Tibial nerve (tissue), 3 donors: ENCODE measurements at regions not wholly inside any gene's neighbourhood (a gene's known extent, or its start where the extent isn't known, plus 50 kb on each side); places are given as distances from the start of the nearest gene placed in this dataset.

ENCODE experiments used
- POLR2A ChIP-seq, 2 donors: fragments of 450-650 bp; IDR thresholded peaks; one replicate each; pipeline ENCODE4 v1.6.1; 2017; ENCODE audit warnings: antibody characterized with exemption in 2 of 2, mild to moderate bottlenecking in 2 of 2, moderate library complexity in 2 of 2
- TF ChIP-seq, protein P1 (sequence below), 5 experiments: fragments of 200-600 bp in 3 of 5; fragments of 450-650 bp in 2 of 5; sonication (generic) in 3 of 5; IDR thresholded peaks; one replicate each; pipeline ENCODE4 v1.5.1; 2016 to 2019; ENCODE audit warnings: antibody characterized with exemption in 5 of 5, mild to moderate bottlenecking in 3 of 5, moderate library complexity in 2 of 5

DNA sequence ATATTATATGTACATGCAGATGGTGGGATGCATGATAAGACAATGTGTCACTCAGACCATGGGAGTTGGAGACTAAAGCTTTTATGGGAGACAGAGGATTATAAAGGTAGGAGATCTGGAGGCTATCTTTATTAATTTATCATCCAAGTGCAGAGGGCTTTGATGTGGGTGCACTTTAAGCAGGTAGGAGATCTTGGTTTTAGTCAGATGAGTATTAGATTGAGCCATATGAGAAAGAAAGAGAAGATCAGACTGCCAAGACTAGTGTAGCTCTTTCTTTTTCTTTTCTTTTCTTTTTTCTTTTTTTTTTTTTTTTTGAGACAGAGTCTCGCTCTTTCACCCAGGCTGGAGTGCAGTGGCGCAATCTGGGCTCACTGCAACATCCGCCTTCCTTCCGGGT is 84.9 kb upstream of the CAMK2D start:
- TF ChIP-seq, protein P1, sequence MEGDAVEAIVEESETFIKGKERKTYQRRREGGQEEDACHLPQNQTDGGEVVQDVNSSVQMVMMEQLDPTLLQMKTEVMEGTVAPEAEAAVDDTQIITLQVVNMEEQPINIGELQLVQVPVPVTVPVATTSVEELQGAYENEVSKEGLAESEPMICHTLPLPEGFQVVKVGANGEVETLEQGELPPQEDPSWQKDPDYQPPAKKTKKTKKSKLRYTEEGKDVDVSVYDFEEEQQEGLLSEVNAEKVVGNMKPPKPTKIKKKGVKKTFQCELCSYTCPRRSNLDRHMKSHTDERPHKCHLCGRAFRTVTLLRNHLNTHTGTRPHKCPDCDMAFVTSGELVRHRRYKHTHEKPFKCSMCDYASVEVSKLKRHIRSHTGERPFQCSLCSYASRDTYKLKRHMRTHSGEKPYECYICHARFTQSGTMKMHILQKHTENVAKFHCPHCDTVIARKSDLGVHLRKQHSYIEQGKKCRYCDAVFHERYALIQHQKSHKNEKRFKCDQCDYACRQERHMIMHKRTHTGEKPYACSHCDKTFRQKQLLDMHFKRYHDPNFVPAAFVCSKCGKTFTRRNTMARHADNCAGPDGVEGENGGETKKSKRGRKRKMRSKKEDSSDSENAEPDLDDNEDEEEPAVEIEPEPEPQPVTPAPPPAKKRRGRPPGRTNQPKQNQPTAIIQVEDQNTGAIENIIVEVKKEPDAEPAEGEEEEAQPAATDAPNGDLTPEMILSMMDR (IDR thresholded peaks at IDR 0.05) = no peak
- no peak for TF ChIP-seq POLR2A (IDR thresholded peaks at IDR 0.05)
